Activated CD4-positive, alpha-beta memory T cell treated with anti-CD3 and anti-CD28 coated beads, Interleukin-2, amount 10 ng/mL, durations not matched to agents 7 days and 5 days (primary cell): ENCODE measurements at regions not wholly inside any gene's neighbourhood (a gene's known extent, or its start where the extent isn't known, plus 50 kb on each side); places are given as distances from the start of the nearest gene placed in this dataset.

Experiments
- CTCF ChIA-PET: fragments of 350-600 bp; sonication (Branson Sonifier 250); formaldehyde crosslinking; loops from one replicate; lab custom pipeline; 2021; ENCODE audit warnings: antibody characterized with exemption, inconsistent platforms; lab: Charles Lee
- POLR2A ChIA-PET: fragments of 350-600 bp; sonication (Branson Sonifier 250); formaldehyde crosslinking; loops from one replicate; lab custom pipeline; 2021; ENCODE audit warnings: antibody characterized with exemption; lab: Charles Lee
- DNase-seq: peaks from one replicate; pipeline ENCODE4 v3.0.0-alpha.2; 2020
- H3K27ac Mint-ChIP-seq: one replicate; pipeline ENCODE4 v1.8.0; 2021; ENCODE audit warnings: mild to moderate bottlenecking, mixed read lengths
- H3K27me3 Mint-ChIP-seq: one replicate; pipeline ENCODE4 v1.8.0; 2021; ENCODE audit warnings: mixed read lengths
- H3K36me3 Mint-ChIP-seq: one replicate; pipeline ENCODE4 v1.8.0; 2021; ENCODE audit warnings: low read depth, mixed read lengths
- H3K4me1 Mint-ChIP-seq: one replicate; pipeline ENCODE4 v1.8.0; 2021; ENCODE audit warnings: mixed read lengths
- H3K4me3 Mint-ChIP-seq: one replicate; pipeline ENCODE4 v1.8.0; 2021; ENCODE audit warnings: mild to moderate bottlenecking, mixed read lengths
- H3K9me3 Mint-ChIP-seq: one replicate; pipeline ENCODE4 v1.8.0; 2021; ENCODE audit warnings: mixed read lengths

DNA sequence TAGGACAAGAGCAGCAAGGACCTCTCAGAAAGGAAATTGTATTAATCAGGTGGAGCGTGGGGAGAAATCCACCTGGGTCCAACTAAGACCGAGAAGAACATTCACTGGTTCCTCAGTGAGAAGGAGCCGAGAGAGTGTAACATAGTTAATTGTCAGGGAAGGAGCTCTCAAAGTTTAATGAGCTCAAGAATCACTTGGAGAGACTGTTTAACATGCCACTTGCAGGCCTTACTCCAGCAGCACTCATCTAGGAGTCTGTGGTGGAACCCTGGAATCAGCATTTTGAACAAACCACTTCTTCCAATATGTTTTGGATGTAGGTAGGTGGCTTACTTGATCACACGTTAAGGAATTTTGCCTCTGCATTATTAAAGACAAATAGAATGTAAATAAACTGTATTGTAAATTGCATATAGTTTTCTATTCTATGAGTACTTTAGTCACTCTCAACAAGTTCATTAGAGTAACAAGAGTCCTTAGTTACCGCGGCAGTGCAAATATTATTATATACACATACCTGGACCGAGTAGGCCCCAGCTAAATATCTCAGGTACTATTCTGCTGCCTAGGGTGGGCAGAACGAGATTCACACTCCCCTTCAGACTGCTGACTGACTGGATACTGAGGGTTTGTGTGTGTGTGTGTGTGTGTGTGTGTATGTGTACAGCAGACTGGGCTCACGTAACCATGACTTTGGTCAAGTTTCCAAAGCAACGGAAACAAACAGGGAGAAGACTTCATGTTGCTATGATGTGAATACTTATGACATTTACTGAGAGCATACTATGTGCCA lies 203.2 kb upstream of the USP24 start:
- DNase-seq: no peak
- POLR2A ChIA-PET: no interaction called here
- CTCF ChIA-PET: no interaction called here
- no peak overlapping the region for H3K4me3 Mint-ChIP-seq
- no peak overlapping the region for H3K27ac Mint-ChIP-seq
- H3K9me3 Mint-ChIP-seq: no peaks in the 10 kb centered on the region
- no peaks in the 10 kb centered on the region for H3K36me3 Mint-ChIP-seq
- peaks cover 4% of the 10 kb centered on the region for H3K27me3 Mint-ChIP-seq
- no peaks in the 10 kb centered on the region for H3K4me1 Mint-ChIP-seq

DNA sequence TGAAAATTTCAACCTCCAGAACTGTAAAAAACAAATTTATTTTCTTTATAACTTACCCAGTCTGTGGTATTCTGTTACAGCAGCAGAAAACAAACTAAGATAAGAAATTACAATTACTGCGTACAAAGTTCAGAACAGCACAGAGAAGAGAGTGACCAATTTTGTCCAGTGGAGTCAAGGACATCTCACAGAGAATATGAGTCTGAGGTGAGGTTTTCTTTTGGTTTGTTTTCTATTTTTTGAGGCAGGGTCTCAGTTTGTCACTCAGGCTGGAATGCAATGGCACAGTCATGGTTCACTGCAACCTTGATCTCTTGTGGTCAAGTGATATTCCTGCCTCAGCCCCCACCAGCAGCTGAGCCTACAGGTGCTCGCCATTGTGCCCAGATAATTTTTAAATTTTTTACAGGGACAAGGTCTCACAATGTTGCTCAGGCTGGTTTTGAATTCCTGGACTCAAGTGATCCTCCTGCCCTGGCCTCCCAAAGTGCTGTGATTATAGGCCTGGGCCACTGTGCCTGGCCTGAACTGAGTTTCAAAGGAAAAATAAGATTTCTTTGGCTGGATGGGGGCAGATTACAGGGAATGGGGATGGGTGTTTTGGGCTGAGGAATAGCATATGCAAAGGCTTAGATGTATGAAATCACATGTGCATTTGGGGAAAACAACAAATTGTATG lies 201.1 kb upstream of the USP24 start:
- Mint-ChIP-seq H3K4me3 (no peak overlapping the region), H3K9me3 (no peaks in the 10 kb centered on the region), H3K36me3 (no peaks in the 10 kb centered on the region), H3K27me3 (peaks cover 4% of the 10 kb centered on the region), H3K27ac (no peak overlapping the region), H3K4me1 (no peaks in the 10 kb centered on the region)
- no peak for DNase-seq
- CTCF ChIA-PET: no interaction called here
- POLR2A ChIA-PET: no interaction called here

GRCh38 chr1:55413286-55413685 lies 198.1 kb upstream of the USP24 start:
- no peaks in the 10 kb centered on the region for H3K4me1 Mint-ChIP-seq
- ChIA-PET CTCF (no interaction called here), POLR2A (no interaction called here)
- H3K36me3 Mint-ChIP-seq: no peaks in the 10 kb centered on the region
- peaks cover 12% of the 10 kb centered on the region for H3K27me3 Mint-ChIP-seq
- no peaks in the 10 kb centered on the region for H3K9me3 Mint-ChIP-seq
- DNase-seq: no peak
- H3K27ac Mint-ChIP-seq: no peak overlapping the region
- H3K4me3 Mint-ChIP-seq: no peak overlapping the region

- Mint-ChIP-seq H3K9me3 (no peaks in the 10 kb centered on the region), H3K4me3 (no peak overlapping the region), H3K36me3 (no peaks in the 10 kb centered on the region), H3K27ac (no peak overlapping the region), H3K4me1 (no peaks in the 10 kb centered on the region), H3K27me3 (peaks cover 12% of the 10 kb centered on the region)
- ChIA-PET POLR2A (no interaction called here), CTCF (no interaction called here)
- no peak for DNase-seq
Measured at GRCh38 chr1:55412060-55412459, 196.9 kb upstream of the USP24 start.

DNA sequence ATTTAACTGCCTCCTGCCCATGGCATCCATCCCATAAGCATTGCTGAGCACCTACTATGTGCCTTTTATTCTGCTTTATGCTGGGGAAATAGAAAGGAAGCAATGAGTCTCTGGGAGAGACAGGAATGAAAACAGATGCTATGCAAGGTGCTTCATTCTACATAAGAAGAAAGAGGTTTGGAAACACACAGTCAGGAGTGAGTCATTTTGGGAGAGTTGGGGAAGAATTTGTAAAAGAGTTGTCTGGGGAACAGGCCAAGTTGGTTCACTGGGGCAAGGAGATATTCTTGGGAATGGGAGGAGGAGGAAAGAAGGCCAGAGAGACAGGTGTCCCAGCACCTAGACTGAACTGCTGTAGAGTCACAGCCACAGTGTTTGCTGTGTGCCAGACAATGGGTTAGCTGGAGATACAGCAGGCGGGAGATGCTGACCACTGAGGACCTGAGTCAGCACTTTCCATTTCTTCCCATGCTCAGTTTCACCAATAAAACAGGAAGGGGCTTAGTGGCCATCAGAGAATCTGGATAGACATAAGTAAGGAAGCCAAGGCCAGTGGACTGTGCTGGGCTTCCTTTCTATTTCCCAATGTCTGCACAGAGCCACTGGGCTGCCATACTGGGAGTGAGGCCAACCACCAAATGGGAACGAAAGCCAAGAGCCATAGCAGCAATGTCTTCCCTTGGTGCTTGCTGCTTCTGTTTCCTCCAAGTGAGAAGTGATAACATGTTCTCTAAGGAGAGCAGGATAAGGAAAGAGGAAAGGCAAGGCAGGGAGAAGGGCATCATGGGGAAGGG lies 187.7 kb upstream of the USP24 start:
- no peaks in the 10 kb centered on the region for H3K9me3 Mint-ChIP-seq
- peaks cover 6% of the 10 kb centered on the region for H3K27me3 Mint-ChIP-seq
- ChIA-PET CTCF (interaction anchor here (0.8 kb wide), 1 partner anchor 27 kb away, joined by 3 read pairs; no protein-coding TSS in a partner anchor), POLR2A (no interaction called here)
- no peak for DNase-seq
- H3K36me3 Mint-ChIP-seq: no peaks in the 10 kb centered on the region
- no peak overlapping the region for H3K27ac Mint-ChIP-seq
- no peaks in the 10 kb centered on the region for H3K4me1 Mint-ChIP-seq
- H3K4me3 Mint-ChIP-seq: no peak overlapping the region

DNA sequence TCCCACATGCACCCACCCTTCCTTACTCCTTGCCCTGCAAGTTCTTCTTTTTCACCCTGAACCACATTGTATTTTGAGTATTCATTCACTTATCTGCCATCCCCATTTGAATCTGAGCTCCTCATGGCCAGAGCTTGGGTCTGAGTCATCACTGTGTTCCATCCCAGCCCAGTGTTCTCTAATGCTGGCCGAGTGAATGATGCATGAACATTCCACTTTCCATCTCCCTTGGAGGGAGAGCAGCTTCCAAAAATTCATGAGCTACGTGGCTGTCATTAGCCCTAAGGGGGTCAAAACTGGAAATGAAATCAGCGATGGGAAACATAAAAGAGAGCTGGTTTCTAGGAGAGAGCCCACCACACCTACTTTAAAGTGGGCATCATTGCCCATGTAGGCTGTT lies 187.0 kb upstream of the USP24 start:
- no peak for DNase-seq
- Mint-ChIP-seq H3K27ac (no peak overlapping the region), H3K4me1 (no peaks in the 10 kb centered on the region), H3K36me3 (no peaks in the 10 kb centered on the region), H3K4me3 (no peak overlapping the region), H3K27me3 (peaks cover 11% of the 10 kb centered on the region), H3K9me3 (no peaks in the 10 kb centered on the region)
- POLR2A ChIA-PET: no interaction called here
- CTCF ChIA-PET: interaction anchor here (0.8 kb wide), 1 partner anchor 26 kb away, joined by 3 read pairs; no protein-coding TSS in a partner anchor

- POLR2A ChIA-PET: no interaction called here
- no peak for DNase-seq
- H3K36me3 Mint-ChIP-seq: no peaks in the 10 kb centered on the region
- no peaks in the 10 kb centered on the region for H3K4me1 Mint-ChIP-seq
- H3K9me3 Mint-ChIP-seq: no peaks in the 10 kb centered on the region
- CTCF ChIA-PET: no interaction called here
- H3K27me3 Mint-ChIP-seq: peaks cover 11% of the 10 kb centered on the region
- no peak overlapping the region for H3K4me3 Mint-ChIP-seq
- no peak overlapping the region for H3K27ac Mint-ChIP-seq
Measured at GRCh38 chr1:55400508-55400907, 185.3 kb upstream of the USP24 start.

DNA sequence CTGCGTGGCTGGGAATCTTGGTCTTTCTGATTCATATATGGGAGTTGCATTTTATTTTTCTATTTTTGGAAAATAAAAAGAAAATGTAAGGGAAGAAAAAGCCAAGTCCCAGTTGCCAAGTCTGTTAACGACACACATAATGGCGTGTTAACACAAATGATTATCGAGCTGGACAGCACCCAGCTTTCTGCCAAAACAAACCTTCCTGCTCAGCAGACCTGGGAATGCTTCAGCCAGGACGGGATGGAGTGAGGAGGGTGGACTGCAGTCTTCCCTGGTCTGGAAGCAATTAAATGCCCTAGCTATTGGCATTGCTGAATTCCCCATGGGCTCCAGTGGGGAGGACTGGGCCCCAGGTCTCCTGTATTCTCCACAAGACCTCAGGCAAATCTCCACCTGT lies 184.2 kb upstream of the USP24 start:
- CTCF ChIA-PET: no interaction called here
- H3K4me1 Mint-ChIP-seq: no peaks in the 10 kb centered on the region
- H3K4me3 Mint-ChIP-seq: no peak overlapping the region

DNA sequence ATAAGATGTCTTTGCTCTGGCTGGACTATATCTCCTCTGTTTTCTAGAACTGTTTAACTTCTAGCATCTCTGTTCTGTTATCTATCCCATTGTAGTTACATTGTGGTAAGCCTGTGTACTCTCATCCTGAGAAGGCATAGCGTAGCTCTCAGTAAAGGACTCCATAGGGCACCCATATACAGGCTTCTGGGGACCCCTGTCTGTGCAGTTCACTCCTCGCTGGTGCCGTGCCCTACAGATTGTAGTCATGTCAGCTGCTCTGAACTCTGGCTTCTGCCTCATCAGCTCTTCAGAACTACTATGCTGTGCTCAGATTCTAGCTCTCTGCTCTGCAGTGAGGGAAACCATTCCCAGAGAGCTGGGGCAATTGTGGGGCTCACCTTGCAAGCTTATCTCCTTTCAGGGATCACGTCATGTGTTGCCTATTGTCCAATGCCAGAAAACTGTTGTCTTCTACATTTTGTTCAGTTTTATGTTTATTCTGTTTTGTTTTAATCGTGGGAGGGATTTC lies 181.3 kb upstream of the USP24 start:
- no peaks in the 10 kb centered on the region for H3K9me3 Mint-ChIP-seq
- no peak overlapping the region for H3K27ac Mint-ChIP-seq
- no peak for DNase-seq
- CTCF ChIA-PET: interaction anchor here (1.8 kb wide), 1 partner anchor 21 kb away, joined by 5 read pairs; no protein-coding TSS in a partner anchor
- POLR2A ChIA-PET: no interaction called here
- H3K27me3 Mint-ChIP-seq: peaks cover 16% of the 10 kb centered on the region
- H3K4me1 Mint-ChIP-seq: no peaks in the 10 kb centered on the region
- H3K36me3 Mint-ChIP-seq: no peaks in the 10 kb centered on the region
- H3K4me3 Mint-ChIP-seq: no peak overlapping the region

More for the DNA sequence above, 184.2 kb upstream of the USP24 start:
- Mint-ChIP-seq H3K36me3 (no peaks in the 10 kb centered on the region), H3K27ac (no peak overlapping the region), H3K27me3 (peaks cover 11% of the 10 kb centered on the region), H3K9me3 (no peaks in the 10 kb centered on the region)
- DNase-seq: no peak
- POLR2A ChIA-PET: no interaction called here

- Mint-ChIP-seq H3K27ac (no peak overlapping the region), H3K36me3 (no peaks in the 10 kb centered on the region), H3K27me3 (peaks cover 17% of the 10 kb centered on the region), H3K4me1 (no peaks in the 10 kb centered on the region), H3K4me3 (no peak overlapping the region), H3K9me3 (no peaks in the 10 kb centered on the region)
- POLR2A ChIA-PET: no interaction called here
- CTCF ChIA-PET: no interaction called here
- no peak for DNase-seq
Measured at GRCh38 chr1:55388960-55389359, 173.8 kb upstream of the USP24 start.

GRCh38 chr1:55387145-55387544 lies 172.0 kb upstream of the USP24 start:
- Mint-ChIP-seq H3K4me1 (no peaks in the 10 kb centered on the region), H3K27me3 (peaks cover 10% of the 10 kb centered on the region), H3K27ac (no peak overlapping the region), H3K36me3 (no peaks in the 10 kb centered on the region), H3K9me3 (no peaks in the 10 kb centered on the region), H3K4me3 (no peak overlapping the region)
- CTCF ChIA-PET: interaction anchor here (2.2 kb wide), 1 partner anchor 12 kb away, joined by 9 read pairs; no protein-coding TSS in a partner anchor
- no peak for DNase-seq
- POLR2A ChIA-PET: no interaction called here

GRCh38 chr1:55386456-55386855 lies 171.3 kb upstream of the USP24 start:
- H3K27me3 Mint-ChIP-seq: peaks cover 10% of the 10 kb centered on the region
- ChIA-PET CTCF (interaction anchor here (2.2 kb wide), 1 partner anchor 11 kb away, joined by 9 read pairs; no protein-coding TSS in a partner anchor), POLR2A (no interaction called here)
- no peak overlapping the region for H3K27ac Mint-ChIP-seq
- H3K36me3 Mint-ChIP-seq: no peaks in the 10 kb centered on the region
- no peak overlapping the region for H3K4me3 Mint-ChIP-seq
- no peaks in the 10 kb centered on the region for H3K4me1 Mint-ChIP-seq
- no peaks in the 10 kb centered on the region for H3K9me3 Mint-ChIP-seq
- DNase-seq: no peak
